ENCODE measurements at regions not wholly inside any gene's neighbourhood (a gene's known extent, or its start where the extent isn't known, plus 50 kb on each side); places are given as distances from the start of the nearest gene placed in this dataset.

DNA sequence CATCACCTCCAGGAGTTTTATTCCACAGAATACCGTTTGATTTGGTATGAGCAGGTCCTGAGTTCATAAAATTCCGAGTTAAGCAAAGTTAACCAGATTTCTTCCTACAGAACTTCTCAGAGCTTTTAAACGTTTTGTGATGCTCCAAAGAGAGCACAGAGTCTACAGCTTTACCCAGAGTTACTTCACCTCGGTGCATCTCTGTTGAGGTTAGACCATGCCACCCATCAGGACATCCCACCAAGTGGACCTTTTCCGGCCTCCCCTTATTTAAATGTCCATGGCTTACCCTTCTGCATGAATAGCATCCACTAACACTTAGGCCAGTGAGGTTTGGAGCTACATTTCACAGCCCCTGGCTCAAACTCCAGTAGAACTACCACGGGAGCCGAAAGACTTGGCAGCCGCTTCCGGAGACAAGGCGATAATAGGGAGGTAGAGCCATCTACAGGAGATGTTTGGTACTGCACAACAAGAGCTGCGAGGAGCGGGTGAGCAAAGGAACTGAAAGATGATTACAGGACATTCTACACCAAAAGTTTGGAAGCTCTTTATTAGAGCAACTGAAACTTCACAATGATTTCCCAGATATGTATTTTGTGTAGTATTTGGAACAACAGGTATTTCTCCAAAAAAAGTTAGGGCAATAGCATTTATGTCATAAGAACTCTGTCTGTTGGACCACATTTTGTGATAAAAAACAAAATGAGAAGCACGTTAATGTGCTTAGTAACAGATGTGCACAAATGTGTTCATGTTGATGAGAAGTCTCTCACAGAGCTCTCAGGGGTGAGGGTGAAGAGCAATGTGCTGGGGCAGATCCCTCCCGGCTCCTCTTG lies 174.7 kb downstream of the HERPUD2 start:
- TF ChIP-seq CTCF (conservative IDR thresholded peaks at IDR 0.05 in 1 of 2, IDR thresholded peaks at IDR 0.05 in 1 of 2; ENCODE audit: low read depth in 1 of 2, low read length in 2 of 2) (peak; percentile 76 to 95), EZH2 (IDR thresholded peaks at IDR 0.05; ENCODE audit: low read length, missing control alignments) (no peak)
